CD14-positive monocyte (primary cell): ENCODE measurements at regions not wholly inside any gene's neighbourhood (a gene's known extent, or its start where the extent isn't known, plus 50 kb on each side); places are given as distances from the start of the nearest gene placed in this dataset.

Source experiments
- DNase-seq, 3 donors: peaks; one replicate each; pipeline ENCODE4 v3.0.0-alpha.2; 2011 to 2022
- H2AFZ ChIP-seq: 2 replicates; pipeline ENCODE4 v1.6.0; 2012; ENCODE audit warnings: mild to moderate bottlenecking, low read depth, low read length, inconsistent platforms; ENCODE audit not compliant: insufficient read depth, poor library complexity, severe bottlenecking
- H3K27ac ChIP-seq, 2 donors: 1 replicate in 1 of 2; 2 replicates in 1 of 2; pipeline ENCODE4 v1.5.1; 2012 to 2013; ENCODE audit warnings: low read length in 2 of 2, control low read depth in 1 of 2, inconsistent platforms in 1 of 2, low read depth in 1 of 2, mild to moderate bottlenecking in 1 of 2
- H3K27me3 ChIP-seq, 2 donors: one replicate each; pipeline versions ENCODE4 v1.6.0 to v1.6.1; 2011 to 2013; ENCODE audit warnings: low read length in 2 of 2; ENCODE audit not compliant: control insufficient read depth in 2 of 2, insufficient read depth in 2 of 2
- H3K36me3 ChIP-seq, 2 donors: replicated peaks in 1 of 2; 1 replicate in 1 of 2; 2 replicates in 1 of 2; pipeline versions ENCODE4 v1.5.1 to v1.6.1; 2012 to 2013; ENCODE audit warnings: low read length in 2 of 2, control low read depth in 1 of 2, inconsistent platforms in 1 of 2, mild to moderate bottlenecking in 1 of 2; ENCODE audit not compliant: insufficient read depth in 2 of 2, control insufficient read depth in 1 of 2
- H3K4me1 ChIP-seq, 2 donors: 1 replicate in 1 of 2; 2 replicates in 1 of 2; pipeline versions ENCODE4 v1.5.1 to v1.6.1; 2012 to 2013; ENCODE audit warnings: low read length in 2 of 2, control low read depth in 1 of 2, inconsistent platforms in 1 of 2, mild to moderate bottlenecking in 1 of 2, moderate library complexity in 1 of 2; ENCODE audit not compliant: insufficient read depth in 2 of 2, control insufficient read depth in 1 of 2
- H3K4me2 ChIP-seq: replicated peaks from 2 replicates; pipeline ENCODE3; 2012; ENCODE audit warnings: low read length, moderate library complexity, mild to moderate bottlenecking; ENCODE audit not compliant: poor library complexity, severe bottlenecking; ENCODE audit errors: extremely low read depth
- H3K4me3 ChIP-seq, 3 experiments: fragments of 200-600 bp in 1 of 3; sonication (generic) in 1 of 3; replicated peaks in 1 of 3; 1 replicate in 2 of 3; 2 replicates in 1 of 3; pipeline ENCODE4 v1.5.1; 2011 to 2013; ENCODE audit warnings: low read length in 3 of 3, mild to moderate bottlenecking in 3 of 3, control low read depth in 2 of 3, low read depth in 2 of 3, inconsistent platforms in 1 of 3, moderate library complexity in 1 of 3
- H3K79me2 ChIP-seq: 2 replicates; pipeline ENCODE4 v1.6.0; 2012; ENCODE audit warnings: mild to moderate bottlenecking, control low read depth, inconsistent platforms, low read length, moderate library complexity; ENCODE audit not compliant: insufficient read depth
- H3K9ac ChIP-seq: 2 replicates; pipeline ENCODE4 v1.6.0; 2017; ENCODE audit warnings: low read length, mild to moderate bottlenecking; ENCODE audit not compliant: insufficient read depth, poor library complexity, severe bottlenecking
- H3K9me3 ChIP-seq, 2 donors: replicated peaks in 1 of 2; 1 replicate in 1 of 2; 2 replicates in 1 of 2; pipeline versions ENCODE4 v1.5.1 to v1.6.1; 2012 to 2013; ENCODE audit warnings: low read length in 2 of 2, control low read depth in 1 of 2; ENCODE audit not compliant: control insufficient read depth in 1 of 2, insufficient read depth in 1 of 2
- H4K20me1 ChIP-seq: 2 replicates; pipeline ENCODE4 v1.6.0; 2012; ENCODE audit warnings: mild to moderate bottlenecking, low read length, control low read depth, moderate library complexity; ENCODE audit not compliant: insufficient read depth
- H3K27ac Mint-ChIP-seq, 7 donors: one replicate each; pipeline ENCODE4 v1.8.0; 2020; ENCODE audit warnings: mild to moderate bottlenecking in 7 of 7, mixed read lengths in 7 of 7, moderate library complexity in 6 of 7, inconsistent platforms in 2 of 7
- H3K27me3 Mint-ChIP-seq, 3 donors: one replicate each; pipeline ENCODE4 v1.8.0; 2021 to 2022; ENCODE audit warnings: low read depth in 3 of 3, mild to moderate bottlenecking in 3 of 3, mixed read lengths in 3 of 3, moderate library complexity in 3 of 3, inconsistent platforms in 1 of 3
- H3K36me3 Mint-ChIP-seq, 2 donors: one replicate each; pipeline ENCODE4 v1.8.0; 2020; ENCODE audit warnings: mixed read lengths in 2 of 2, inconsistent platforms in 1 of 2, mild to moderate bottlenecking in 1 of 2
- H3K4me1 Mint-ChIP-seq: one replicate; pipeline ENCODE4 v1.8.0; 2020; ENCODE audit warnings: mild to moderate bottlenecking, mixed read lengths
- H3K4me3 Mint-ChIP-seq, 2 donors: one replicate each; pipeline ENCODE4 v1.8.0; 2020; ENCODE audit warnings: mild to moderate bottlenecking in 2 of 2, mixed read lengths in 2 of 2, moderate library complexity in 1 of 2
- H3K9me3 Mint-ChIP-seq, 7 donors: one replicate each; pipeline ENCODE4 v1.8.0; 2020 to 2022; ENCODE audit warnings: mixed read lengths in 7 of 7, mild to moderate bottlenecking in 6 of 7, moderate library complexity in 6 of 7, inconsistent platforms in 2 of 7
- CTCF ChIP-seq: fragments of 200-600 bp; IDR thresholded peaks from one replicate; pipeline ENCODE4 v1.8.0; 2022; ENCODE audit warnings: antibody characterized with exemption, mild to moderate bottlenecking
- WGBS: methylation state at CpG from one replicate; pipeline ENCODE4 v1.1.5; 2013; ENCODE audit warnings: missing lambda C conversion rate; ENCODE audit not compliant: insufficient coverage; 5-methylcytosine and 5-hydroxymethylcytosine counted together
- intact Hi-C, 2 donors: fragments of 100-400 bp; cut with micrococcal nuclease; formaldehyde crosslinking; loops; one replicate each; pipeline versions ENCODE4 v1.15.0 to v1.15.1; 2023

GRCh38 chrX:39921838-39922237 lies 175.9 kb downstream of the BCOR start:
- Histone ChIP-seq H3K4me1 (no peaks in the 10 kb centered on the region), H4K20me1 (no peaks in the 10 kb centered on the region), H3K9me3 (no peaks in the 10 kb centered on the region), H3K79me2 (no peaks in the 10 kb centered on the region), H3K27me3 (no peaks in the 10 kb centered on the region), H3K4me3 (no peak overlapping the region), H2AFZ (no peak overlapping the region), H3K36me3 (no peaks in the 10 kb centered on the region), H3K9ac (no peak overlapping the region), H3K4me2 (no peak overlapping the region), H3K27ac (no peak overlapping the region)
- Mint-ChIP-seq H3K4me3 (no peak overlapping the region), H3K36me3 (no peaks in the 10 kb centered on the region), H3K4me1 (peaks cover 3% of the 10 kb centered on the region), H3K9me3 (peaks cover 0 to 4% (median 0%) of the 10 kb centered on the region in 7 donors), H3K27ac (no peak overlapping the region), H3K27me3 (peaks cover 0 to 12% (median 0%) of the 10 kb centered on the region in 3 donors)
- intact Hi-C loops: no loop called here
- no peak for DNase-seq
- WGBS: no CpG with 5 or more reads among the region's 2 CpGs
- no peak for TF ChIP-seq CTCF

GRCh38 chrX:39922488-39922887 lies 175.3 kb downstream of the BCOR start:
- no peak overlapping the region for H3K4me3 Mint-ChIP-seq
- H3K9me3 Mint-ChIP-seq: peaks cover 0 to 4% (median 0%) of the 10 kb centered on the region in 7 donors
- peaks cover 3% of the 10 kb centered on the region for H3K4me1 Mint-ChIP-seq
- Histone ChIP-seq H3K27me3 (no peaks in the 10 kb centered on the region), H3K36me3 (no peaks in the 10 kb centered on the region), H2AFZ (no peak overlapping the region), H3K79me2 (no peaks in the 10 kb centered on the region), H3K9ac (no peak overlapping the region), H3K9me3 (no peaks in the 10 kb centered on the region), H4K20me1 (no peaks in the 10 kb centered on the region), H3K4me2 (no peak overlapping the region), H3K4me3 (no peak overlapping the region), H3K4me1 (no peaks in the 10 kb centered on the region), H3K27ac (no peak overlapping the region)
- peaks cover 0 to 12% (median 0%) of the 10 kb centered on the region in 3 donors for H3K27me3 Mint-ChIP-seq
- no peak overlapping the region for H3K27ac Mint-ChIP-seq
- DNase-seq: no peak
- no peaks in the 10 kb centered on the region for H3K36me3 Mint-ChIP-seq
- no peak for TF ChIP-seq CTCF
- intact Hi-C loops: no loop called here
- no CpG with 5 or more reads among the region's 2 CpGs for WGBS
